H1 (cell line): ENCODE measurements at regions not wholly inside any gene's neighbourhood (a gene's known extent, or its start where the extent isn't known, plus 50 kb on each side); places are given as distances from the start of the nearest gene placed in this dataset.

ENCODE experiments used
- E2F6 ChIP-seq: IDR thresholded peaks from 2 replicates; pipeline ENCODE4 v1.6.1; 2012; ENCODE audit warnings: inconsistent platforms
- EP300 ChIP-seq, 2 experiments: IDR thresholded peaks; 1 replicate in 1 of 2; 2 replicates in 1 of 2; pipeline ENCODE4 v1.6.1; 2011 to 2012; ENCODE audit warnings: low read depth in 2 of 2, low read length in 2 of 2, mild to moderate bottlenecking in 2 of 2, borderline replicate concordance in 1 of 2, inconsistent platforms in 1 of 2, moderate library complexity in 1 of 2
- SIN3A ChIP-seq, 2 experiments: IDR thresholded peaks in 1 of 2; conservative IDR thresholded peaks in 1 of 2; 2 replicates each; pipeline ENCODE4 v1.6.1; 2011 to 2012; ENCODE audit warnings: low read length in 2 of 2, improper control_type of control experiment in 1 of 2, low read depth in 1 of 2, mild to moderate bottlenecking in 1 of 2
- YY1 ChIP-seq: IDR thresholded peaks from 2 replicates; pipeline ENCODE4 v1.6.1; 2011; ENCODE audit warnings: low read depth, mild to moderate bottlenecking, low read length

GRCh38 chr3:66115858-66116654 is 77.3 kb upstream of the MAGI1 start (continued):
- TF ChIP-seq YY1: no peak
- peak in 1 of 2 experiments; percentile 32; a peak in 1 of 3 replicates for TF ChIP-seq EP300 (IDR thresholded peaks at IDR 0.05; ENCODE audit: borderline replicate concordance in 1 of 2, low read depth in 2 of 2, low read length in 2 of 2)
- TF ChIP-seq E2F6: peak; percentile 86
- TF ChIP-seq SIN3A (conservative IDR thresholded peaks at IDR 0.05 in 1 of 2, IDR thresholded peaks at IDR 0.05 in 1 of 2; ENCODE audit: low read depth in 1 of 2, low read length in 2 of 2): 0 out of 4 replicates have a peak, but pooled peaks of 1 of the 2 experiments have one; percentile 34
